ENCODE measurements at regions not wholly inside any gene's neighbourhood (a gene's known extent, or its start where the extent isn't known, plus 50 kb on each side); places are given as distances from the start of the nearest gene placed in this dataset.
A peak's percentile ranks its signal among the peaks of the same experiment; 100 is the strongest.

DNA sequence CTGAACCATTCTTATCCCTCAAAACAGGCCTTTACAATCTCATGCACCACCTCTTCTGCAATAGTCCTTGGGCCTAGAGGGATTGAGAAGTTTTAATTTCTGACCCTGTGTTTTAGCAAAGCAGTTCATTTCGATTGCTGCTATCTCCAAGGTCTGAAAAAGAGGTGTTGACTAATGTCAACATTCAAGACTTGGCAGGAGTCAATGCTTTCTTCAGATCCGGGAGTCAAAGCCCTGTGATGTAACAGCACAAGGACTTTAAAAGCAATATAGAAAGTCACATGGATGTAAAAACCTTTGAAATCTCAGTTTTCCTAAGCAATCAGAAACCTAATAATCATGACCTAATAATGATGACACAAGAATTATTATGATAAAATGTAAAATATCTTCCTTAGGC is 133.8 kb downstream of the ADAM29 start:
- H3K4me3 ChIP-seq (ENCODE audit: low read depth, low read length, poor library complexity, severe bottlenecking), result no peak overlapping the region
- peaks cover 57% of the 10 kb centered on the region for H3K9me3 ChIP-seq (ENCODE audit: low read length)
- no peak overlapping the region for H2AFZ ChIP-seq (ENCODE audit: low read length)
- no peak overlapping the region for H3K27ac ChIP-seq (ENCODE audit: low read depth, low read length, poor library complexity, severe bottlenecking)
- intact Hi-C loops (cut with micrococcal nuclease; ENCODE audit: unreplicated experiment), result no loop called here
- H3K36me3 ChIP-seq (ENCODE audit: insufficient read depth, low read length), result peaks cover 14% of the 10 kb centered on the region; the same call in 1 of the 2 replicates
- no peak overlapping the region for H3K4me2 ChIP-seq (ENCODE audit: low read length)
- TF ChIP-seq, protein P1, sequence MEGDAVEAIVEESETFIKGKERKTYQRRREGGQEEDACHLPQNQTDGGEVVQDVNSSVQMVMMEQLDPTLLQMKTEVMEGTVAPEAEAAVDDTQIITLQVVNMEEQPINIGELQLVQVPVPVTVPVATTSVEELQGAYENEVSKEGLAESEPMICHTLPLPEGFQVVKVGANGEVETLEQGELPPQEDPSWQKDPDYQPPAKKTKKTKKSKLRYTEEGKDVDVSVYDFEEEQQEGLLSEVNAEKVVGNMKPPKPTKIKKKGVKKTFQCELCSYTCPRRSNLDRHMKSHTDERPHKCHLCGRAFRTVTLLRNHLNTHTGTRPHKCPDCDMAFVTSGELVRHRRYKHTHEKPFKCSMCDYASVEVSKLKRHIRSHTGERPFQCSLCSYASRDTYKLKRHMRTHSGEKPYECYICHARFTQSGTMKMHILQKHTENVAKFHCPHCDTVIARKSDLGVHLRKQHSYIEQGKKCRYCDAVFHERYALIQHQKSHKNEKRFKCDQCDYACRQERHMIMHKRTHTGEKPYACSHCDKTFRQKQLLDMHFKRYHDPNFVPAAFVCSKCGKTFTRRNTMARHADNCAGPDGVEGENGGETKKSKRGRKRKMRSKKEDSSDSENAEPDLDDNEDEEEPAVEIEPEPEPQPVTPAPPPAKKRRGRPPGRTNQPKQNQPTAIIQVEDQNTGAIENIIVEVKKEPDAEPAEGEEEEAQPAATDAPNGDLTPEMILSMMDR (conservative IDR thresholded peaks at IDR 0.05; ENCODE audit: low read length), result no peak
- no peak for TF ChIP-seq EZH2phosphoT487 (IDR thresholded peaks at IDR 0.05; ENCODE audit: borderline replicate concordance, low read depth, low read length)
- H3K9me2 ChIP-seq (ENCODE audit: insufficient read depth, low read length), result no peaks in the 10 kb centered on the region
- ChIA-PET POLR2A (interaction anchor here (3.1 kb wide), 1 partner anchor 15 kb away, joined by 14 read pairs; no protein-coding TSS in a partner anchor), CTCF (ENCODE audit: unreplicated experiment) (no interaction called here)
- no peaks in the 10 kb centered on the region for H3K4me1 ChIP-seq (ENCODE audit: insufficient read depth, low read length, poor library complexity, severe bottlenecking)
- H3K79me2 ChIP-seq (ENCODE audit: insufficient read depth, low read depth, low read length), result no peaks in the 10 kb centered on the region
- BruUV-seq (replicated peaks), result no TSS peak
- no peaks in the 10 kb centered on the region for H4K20me1 ChIP-seq (ENCODE audit: insufficient read depth, low read length)
- no peak for DNase-seq (ENCODE audit: low spot score)

DNA sequence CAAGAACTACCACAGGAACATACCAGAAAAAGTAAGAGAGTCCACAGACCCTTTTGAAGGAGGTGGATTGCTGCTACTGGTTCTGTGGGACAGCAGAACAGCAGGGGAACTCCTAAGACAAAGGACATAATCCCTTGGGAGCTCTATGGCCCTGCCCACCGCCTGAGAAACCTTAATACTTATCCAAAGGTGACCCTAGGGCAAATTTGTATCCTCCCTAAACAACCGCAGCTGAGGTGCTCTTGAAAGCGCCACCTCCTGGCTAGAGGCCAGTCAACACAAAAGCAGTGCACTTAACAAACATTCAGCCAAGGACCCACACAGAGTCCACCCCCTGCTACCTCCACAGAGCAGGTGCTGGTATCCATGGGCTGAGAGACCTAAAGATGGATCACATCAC is 136.8 kb downstream of the ADAM29 start:
- Histone ChIP-seq H3K36me3 (ENCODE audit: insufficient read depth, low read length) (peaks cover 13% of the 10 kb centered on the region; the same call in 1 of the 2 replicates), H3K27ac (ENCODE audit: low read depth, low read length, poor library complexity, severe bottlenecking) (no peak overlapping the region), H3K4me2 (ENCODE audit: low read length) (no peak overlapping the region), H2AFZ (ENCODE audit: low read length) (no peak overlapping the region; the same call in 1 of the 2 replicates), H4K20me1 (ENCODE audit: insufficient read depth, low read length) (no peaks in the 10 kb centered on the region), H3K4me3 (ENCODE audit: low read depth, low read length, poor library complexity, severe bottlenecking) (no peak overlapping the region), H3K9me3 (ENCODE audit: low read length) (peaks cover 53% of the 10 kb centered on the region), H3K9me2 (ENCODE audit: insufficient read depth, low read length) (no peaks in the 10 kb centered on the region), H3K4me1 (ENCODE audit: insufficient read depth, low read length, poor library complexity, severe bottlenecking) (no peaks in the 10 kb centered on the region), H3K79me2 (ENCODE audit: insufficient read depth, low read depth, low read length) (no peaks in the 10 kb centered on the region)
- TF ChIP-seq, protein P1 (conservative IDR thresholded peaks at IDR 0.05; ENCODE audit: low read length), result peak; percentile 55; the same call in 1 of the 2 replicates
- TF ChIP-seq EZH2phosphoT487 (IDR thresholded peaks at IDR 0.05; ENCODE audit: borderline replicate concordance, low read depth, low read length), result no peak
- no TSS peak for BruUV-seq (replicated peaks)
- intact Hi-C loops (cut with micrococcal nuclease; ENCODE audit: unreplicated experiment), result no loop called here
- POLR2A ChIA-PET, result interaction anchor here (0.6 to 3.1 kb wide), 4 partner anchors 10 to 20 kb away, joined by 3 to 14 read pairs (median 5); no protein-coding TSS in a partner anchor
- CTCF ChIA-PET (ENCODE audit: unreplicated experiment), result no interaction called here
- DNase-seq (ENCODE audit: low spot score), result peak; percentile 10

DNA sequence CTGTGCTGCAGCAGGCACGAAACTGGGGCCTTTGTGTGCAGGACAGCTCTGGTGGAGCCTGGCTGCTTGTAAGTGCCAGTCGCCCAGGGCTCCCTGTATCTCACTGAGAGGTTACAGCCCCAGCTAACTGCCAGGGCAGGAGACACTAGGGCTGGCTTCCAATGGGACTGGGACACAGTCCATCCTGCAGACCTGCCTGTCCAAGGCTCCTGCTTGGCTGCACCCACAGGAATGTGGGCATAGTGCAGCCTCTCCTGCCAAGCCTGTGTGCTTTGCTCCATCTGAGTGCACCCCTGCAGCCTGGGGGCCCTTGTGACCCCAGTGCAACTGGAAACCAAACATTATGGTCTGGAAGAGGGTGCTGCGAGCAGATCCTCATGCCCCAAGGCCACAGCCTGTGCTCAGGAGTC is 144.0 kb downstream of the ADAM29 start:
- no peaks in the 10 kb centered on the region for H3K9me2 ChIP-seq (ENCODE audit: insufficient read depth, low read length)
- H4K20me1 ChIP-seq (ENCODE audit: insufficient read depth, low read length), result no peaks in the 10 kb centered on the region
- H3K36me3 ChIP-seq (ENCODE audit: insufficient read depth, low read length), result peaks cover 4% of the 10 kb centered on the region; the same call in 1 of the 2 replicates
- no peak overlapping the region for H3K4me2 ChIP-seq (ENCODE audit: low read length)
- no peaks in the 10 kb centered on the region for H3K79me2 ChIP-seq (ENCODE audit: insufficient read depth, low read depth, low read length)
- peaks cover 40% of the 10 kb centered on the region; the same call in 1 of the 2 replicates for H3K9me3 ChIP-seq (ENCODE audit: low read length)
- ChIA-PET CTCF (ENCODE audit: unreplicated experiment) (no interaction called here), POLR2A (no interaction called here)
- no peak for DNase-seq (ENCODE audit: low spot score)
- no peak overlapping the region for H3K4me3 ChIP-seq (ENCODE audit: low read depth, low read length, poor library complexity, severe bottlenecking)
- H2AFZ ChIP-seq (ENCODE audit: low read length), result 0 out of 2 replicates have a peak overlapping the region, but pooled peaks have one; percentile 10
- H3K4me1 ChIP-seq (ENCODE audit: insufficient read depth, low read length, poor library complexity, severe bottlenecking), result peaks cover 14% of the 10 kb centered on the region
- H3K27ac ChIP-seq (ENCODE audit: low read depth, low read length, poor library complexity, severe bottlenecking), result no peak overlapping the region
- intact Hi-C loops (cut with micrococcal nuclease; ENCODE audit: unreplicated experiment), result loop anchor here (10.0 kb wide), 1 partner anchor 187 kb away; no protein-coding TSS in a partner anchor
- TF ChIP-seq, protein P1 (conservative IDR thresholded peaks at IDR 0.05; ENCODE audit: low read length), result no peak
- TF ChIP-seq EZH2phosphoT487 (IDR thresholded peaks at IDR 0.05; ENCODE audit: borderline replicate concordance, low read depth, low read length), result no peak
- BruUV-seq (replicated peaks), result no TSS peak

All from OCI-LY7 (cell line).